ENCODE measurements at regions not wholly inside any gene's neighbourhood (a gene's known extent, or its start where the extent isn't known, plus 50 kb on each side); places are given as distances from the start of the nearest gene placed in this dataset.

- H3K4me1 ChIP-seq (ENCODE audit: control insufficient read depth, insufficient read depth, low read length) = peaks cover 79% of the 10 kb centered on the region
- H3K4me3 ChIP-seq (ENCODE audit: low read length) = peak overlapping the region; percentile 10
- no peaks in the 10 kb centered on the region for H3K9me3 ChIP-seq (ENCODE audit: control insufficient read depth, low read length)
- no peaks in the 10 kb centered on the region for H3K36me3 ChIP-seq (ENCODE audit: control insufficient read depth, insufficient read depth, low read length, severe bottlenecking)
- peak overlapping the region; percentile 78 for H3K9ac ChIP-seq (ENCODE audit: low read length)
- DNase-seq (ENCODE audit: low read depth) = peak; percentile 76
- H3K27me3 ChIP-seq (replicated peaks; ENCODE audit: control insufficient read depth, insufficient read depth, low read length) = no peaks in the 10 kb centered on the region
Measured at GRCh38 chr5:82332064-82332855, 54.1 kb upstream of the RPS23 start.

- Histone ChIP-seq H3K27me3 (replicated peaks; ENCODE audit: control insufficient read depth, insufficient read depth, low read length) (no peaks in the 10 kb centered on the region), H3K4me1 (ENCODE audit: control insufficient read depth, insufficient read depth, low read length) (peaks cover 73% of the 10 kb centered on the region), H3K36me3 (ENCODE audit: control insufficient read depth, insufficient read depth, low read length, severe bottlenecking) (no peaks in the 10 kb centered on the region), H3K9ac (ENCODE audit: low read length) (peak overlapping the region; percentile 65), H3K9me3 (ENCODE audit: control insufficient read depth, low read length) (no peaks in the 10 kb centered on the region), H3K4me3 (ENCODE audit: low read length) (peak overlapping the region; percentile 42)
- DNase-seq (ENCODE audit: low read depth) = no peak
Measured at GRCh38 chr5:82331557-82331956, 53.4 kb upstream of the RPS23 start.

GRCh38 chr5:82330530-82331270 is 52.5 kb upstream of the RPS23 start:
- peak overlapping the region; percentile 42 for H3K4me3 ChIP-seq (ENCODE audit: low read length)
- no peaks in the 10 kb centered on the region for H3K36me3 ChIP-seq (ENCODE audit: control insufficient read depth, insufficient read depth, low read length, severe bottlenecking)
- peaks cover 64% of the 10 kb centered on the region for H3K4me1 ChIP-seq (ENCODE audit: control insufficient read depth, insufficient read depth, low read length)
- no peaks in the 10 kb centered on the region for H3K27me3 ChIP-seq (replicated peaks; ENCODE audit: control insufficient read depth, insufficient read depth, low read length)
- H3K9me3 ChIP-seq (ENCODE audit: control insufficient read depth, low read length) = no peaks in the 10 kb centered on the region
- peak overlapping the region; percentile 65 for H3K9ac ChIP-seq (ENCODE audit: low read length)
- peak; percentile 8 for DNase-seq (ENCODE audit: low read depth)

- Histone ChIP-seq H3K36me3 (ENCODE audit: control insufficient read depth, insufficient read depth, low read length, severe bottlenecking) (no peaks in the 10 kb centered on the region), H3K4me3 (ENCODE audit: low read length) (no peak overlapping the region), H3K4me1 (ENCODE audit: control insufficient read depth, insufficient read depth, low read length) (peaks cover 51% of the 10 kb centered on the region), H3K9me3 (ENCODE audit: control insufficient read depth, low read length) (no peaks in the 10 kb centered on the region), H3K9ac (ENCODE audit: low read length) (no peak overlapping the region), H3K27me3 (replicated peaks; ENCODE audit: control insufficient read depth, insufficient read depth, low read length) (no peaks in the 10 kb centered on the region)
- no peak for DNase-seq (ENCODE audit: low read depth)
Measured at GRCh38 chr5:82329393-82329792, 51.2 kb upstream of the RPS23 start.
